HepG2 (cell line): ENCODE measurements at regions not wholly inside any gene's neighbourhood (a gene's known extent, or its start where the extent isn't known, plus 50 kb on each side); places are given as distances from the start of the nearest gene placed in this dataset.

Experiments used
- POLR2A ChIP-seq, 2 experiments: IDR thresholded peaks; 2 replicates each; pipeline ENCODE4 v1.6.1; 2011; ENCODE audit warnings: low read depth in 2 of 2, low read length in 2 of 2, mild to moderate bottlenecking in 1 of 2, moderate library complexity in 1 of 2; ENCODE audit not compliant: insufficient read depth in 1 of 2
- POLR2AphosphoS5 ChIP-seq: IDR thresholded peaks from 2 replicates; pipeline ENCODE4 v1.6.1; 2012; ENCODE audit warnings: low read depth, low read length
- ZNF329 ChIP-seq: sonication (generic); formaldehyde crosslinking; IDR thresholded peaks from 2 replicates; pipeline ENCODE4 v1.9.0; 2021; ENCODE audit warnings: low read depth, mild to moderate bottlenecking, missing genetic modification reagents
- ZNF670 ChIP-seq: sonication (generic); formaldehyde crosslinking; IDR thresholded peaks from 2 replicates; pipeline ENCODE4 v1.8.0; 2022; ENCODE audit warnings: mild to moderate bottlenecking, missing genetic modification reagents, borderline replicate concordance
- TF ChIP-seq, protein P1 (sequence below): IDR thresholded peaks from 2 replicates; pipeline ENCODE4 v1.6.1; 2012; ENCODE audit warnings: inconsistent platforms
- TF ChIP-seq, protein P2 (sequence below): sonication (generic); formaldehyde crosslinking; IDR thresholded peaks from 2 replicates; pipeline ENCODE4 v1.5.0; 2020; ENCODE audit warnings: mild to moderate bottlenecking, missing genetic modification reagents, moderate library complexity
- TF ChIP-seq, protein P3 (sequence below): sonication (generic); formaldehyde crosslinking; IDR thresholded peaks from 2 replicates; pipeline ENCODE4 v1.4.0; 2020; ENCODE audit warnings: missing genetic modification reagents

DNA sequence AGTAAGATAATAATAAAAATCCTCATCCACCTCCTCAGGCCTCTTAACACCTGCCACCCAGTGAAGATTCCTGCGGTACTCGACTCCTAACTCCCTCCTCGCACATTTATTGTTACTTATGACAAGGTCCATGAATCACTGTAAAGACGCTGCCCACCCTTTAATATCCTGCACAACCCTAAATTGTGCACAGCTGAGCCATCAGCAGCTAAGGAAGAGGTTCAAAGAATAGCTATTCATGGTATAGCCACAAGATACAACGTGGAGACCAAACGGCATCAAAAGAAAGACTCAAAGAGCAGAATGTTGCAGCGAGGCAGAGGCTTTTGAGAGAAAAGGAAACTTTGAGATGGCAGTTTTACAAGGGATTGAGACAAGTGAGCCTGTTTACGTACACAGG is 266.3 kb downstream of the SATB2 start:
- TF ChIP-seq ZNF329 (CRISPR knock-in tag) (no peak), ZNF670 (CRISPR knock-in tag) (no peak), POLR2A (IDR thresholded peaks at IDR 0.05; ENCODE audit: insufficient read depth in 1 of 2, low read depth in 2 of 2, low read length in 2 of 2) (no peak), POLR2AphosphoS5 (no peak)
- TF ChIP-seq, protein P1, sequence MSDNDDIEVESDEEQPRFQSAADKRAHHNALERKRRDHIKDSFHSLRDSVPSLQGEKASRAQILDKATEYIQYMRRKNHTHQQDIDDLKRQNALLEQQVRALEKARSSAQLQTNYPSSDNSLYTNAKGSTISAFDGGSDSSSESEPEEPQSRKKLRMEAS: no peak
- TF ChIP-seq, protein P2, sequence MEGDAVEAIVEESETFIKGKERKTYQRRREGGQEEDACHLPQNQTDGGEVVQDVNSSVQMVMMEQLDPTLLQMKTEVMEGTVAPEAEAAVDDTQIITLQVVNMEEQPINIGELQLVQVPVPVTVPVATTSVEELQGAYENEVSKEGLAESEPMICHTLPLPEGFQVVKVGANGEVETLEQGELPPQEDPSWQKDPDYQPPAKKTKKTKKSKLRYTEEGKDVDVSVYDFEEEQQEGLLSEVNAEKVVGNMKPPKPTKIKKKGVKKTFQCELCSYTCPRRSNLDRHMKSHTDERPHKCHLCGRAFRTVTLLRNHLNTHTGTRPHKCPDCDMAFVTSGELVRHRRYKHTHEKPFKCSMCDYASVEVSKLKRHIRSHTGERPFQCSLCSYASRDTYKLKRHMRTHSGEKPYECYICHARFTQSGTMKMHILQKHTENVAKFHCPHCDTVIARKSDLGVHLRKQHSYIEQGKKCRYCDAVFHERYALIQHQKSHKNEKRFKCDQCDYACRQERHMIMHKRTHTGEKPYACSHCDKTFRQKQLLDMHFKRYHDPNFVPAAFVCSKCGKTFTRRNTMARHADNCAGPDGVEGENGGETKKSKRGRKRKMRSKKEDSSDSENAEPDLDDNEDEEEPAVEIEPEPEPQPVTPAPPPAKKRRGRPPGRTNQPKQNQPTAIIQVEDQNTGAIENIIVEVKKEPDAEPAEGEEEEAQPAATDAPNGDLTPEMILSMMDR (CRISPR knock-in tag): no peak
- TF ChIP-seq, protein P3, sequence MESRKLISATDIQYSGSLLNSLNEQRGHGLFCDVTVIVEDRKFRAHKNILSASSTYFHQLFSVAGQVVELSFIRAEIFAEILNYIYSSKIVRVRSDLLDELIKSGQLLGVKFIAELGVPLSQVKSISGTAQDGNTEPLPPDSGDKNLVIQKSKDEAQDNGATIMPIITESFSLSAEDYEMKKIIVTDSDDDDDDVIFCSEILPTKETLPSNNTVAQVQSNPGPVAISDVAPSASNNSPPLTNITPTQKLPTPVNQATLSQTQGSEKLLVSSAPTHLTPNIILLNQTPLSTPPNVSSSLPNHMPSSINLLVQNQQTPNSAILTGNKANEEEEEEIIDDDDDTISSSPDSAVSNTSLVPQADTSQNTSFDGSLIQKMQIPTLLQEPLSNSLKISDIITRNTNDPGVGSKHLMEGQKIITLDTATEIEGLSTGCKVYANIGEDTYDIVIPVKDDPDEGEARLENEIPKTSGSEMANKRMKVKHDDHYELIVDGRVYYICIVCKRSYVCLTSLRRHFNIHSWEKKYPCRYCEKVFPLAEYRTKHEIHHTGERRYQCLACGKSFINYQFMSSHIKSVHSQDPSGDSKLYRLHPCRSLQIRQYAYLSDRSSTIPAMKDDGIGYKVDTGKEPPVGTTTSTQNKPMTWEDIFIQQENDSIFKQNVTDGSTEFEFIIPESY (CRISPR knock-in tag): no peak
